Breast epithelium (tissue), 3 donors: ENCODE measurements at regions not wholly inside any gene's neighbourhood (a gene's known extent, or its start where the extent isn't known, plus 50 kb on each side); places are given as distances from the start of the nearest gene placed in this dataset.

ENCODE experiments used
- POLR2A ChIP-seq: fragments of 450-650 bp; IDR thresholded peaks from one replicate; pipeline ENCODE4 v1.6.1; 2016; ENCODE audit warnings: antibody characterized with exemption, mild to moderate bottlenecking, moderate library complexity
- POLR2AphosphoS5 ChIP-seq, 3 donors: sonication (generic); formaldehyde crosslinking; IDR thresholded peaks; one replicate each; pipeline ENCODE4 v1.6.1; 2017; ENCODE audit warnings: antibody characterized with exemption in 3 of 3
- TF ChIP-seq, protein P1 (sequence below), 3 donors: fragments of 450-650 bp; IDR thresholded peaks; one replicate each; pipeline ENCODE4 v1.5.1; 2016 to 2017; ENCODE audit warnings: antibody characterized with exemption in 3 of 3, mild to moderate bottlenecking in 3 of 3, moderate library complexity in 3 of 3

DNA sequence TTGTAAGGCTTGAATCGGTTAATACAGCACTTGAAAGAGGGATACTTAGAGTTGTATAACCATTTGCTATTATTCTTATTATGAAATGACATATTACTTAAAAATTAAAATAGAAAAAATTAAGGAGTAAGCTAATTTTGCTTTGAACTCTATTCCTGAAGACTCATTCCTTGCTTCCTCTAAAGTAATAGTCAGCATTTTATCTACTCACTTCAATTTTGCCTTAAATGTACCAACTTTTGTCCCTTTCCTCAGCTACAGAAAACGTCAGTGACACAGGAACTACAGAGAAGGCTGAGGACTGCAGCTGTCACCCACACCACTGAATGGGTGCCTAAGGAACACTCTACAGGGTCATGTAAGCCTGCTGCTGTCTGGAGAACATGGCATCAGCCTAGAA is 80.7 kb upstream of the OSR1 start:
- TF ChIP-seq, protein P1, sequence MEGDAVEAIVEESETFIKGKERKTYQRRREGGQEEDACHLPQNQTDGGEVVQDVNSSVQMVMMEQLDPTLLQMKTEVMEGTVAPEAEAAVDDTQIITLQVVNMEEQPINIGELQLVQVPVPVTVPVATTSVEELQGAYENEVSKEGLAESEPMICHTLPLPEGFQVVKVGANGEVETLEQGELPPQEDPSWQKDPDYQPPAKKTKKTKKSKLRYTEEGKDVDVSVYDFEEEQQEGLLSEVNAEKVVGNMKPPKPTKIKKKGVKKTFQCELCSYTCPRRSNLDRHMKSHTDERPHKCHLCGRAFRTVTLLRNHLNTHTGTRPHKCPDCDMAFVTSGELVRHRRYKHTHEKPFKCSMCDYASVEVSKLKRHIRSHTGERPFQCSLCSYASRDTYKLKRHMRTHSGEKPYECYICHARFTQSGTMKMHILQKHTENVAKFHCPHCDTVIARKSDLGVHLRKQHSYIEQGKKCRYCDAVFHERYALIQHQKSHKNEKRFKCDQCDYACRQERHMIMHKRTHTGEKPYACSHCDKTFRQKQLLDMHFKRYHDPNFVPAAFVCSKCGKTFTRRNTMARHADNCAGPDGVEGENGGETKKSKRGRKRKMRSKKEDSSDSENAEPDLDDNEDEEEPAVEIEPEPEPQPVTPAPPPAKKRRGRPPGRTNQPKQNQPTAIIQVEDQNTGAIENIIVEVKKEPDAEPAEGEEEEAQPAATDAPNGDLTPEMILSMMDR (IDR thresholded peaks at IDR 0.05) = no peak
- TF ChIP-seq POLR2AphosphoS5 (IDR thresholded peaks at IDR 0.05) (no peak), POLR2A (no peak)
